Osteoblast (primary cell): ENCODE measurements at regions not wholly inside any gene's neighbourhood (a gene's known extent, or its start where the extent isn't known, plus 50 kb on each side); places are given as distances from the start of the nearest gene placed in this dataset.

Source experiments
- DNase-seq: peaks from one replicate; pipeline ENCODE4 v3.0.0; 2011; ENCODE audit warnings: low spot score, mixed read lengths; ENCODE audit not compliant: insufficient read length; ENCODE audit errors: missing footprints
- H2AFZ ChIP-seq: 2 replicates; pipeline ENCODE4 v1.6.0; 2011; ENCODE audit warnings: mild to moderate bottlenecking, low read length
- H3K27ac ChIP-seq: 2 replicates; pipeline ENCODE4 v1.5.1; 2011; ENCODE audit warnings: mild to moderate bottlenecking, low read depth, low read length, moderate library complexity
- H3K27me3 ChIP-seq: 2 replicates; pipeline ENCODE4 v1.6.0; 2012; ENCODE audit warnings: mild to moderate bottlenecking, control low read depth, inconsistent platforms, low read length, moderate library complexity; ENCODE audit not compliant: insufficient read depth
- H3K36me3 ChIP-seq: 2 replicates; pipeline ENCODE4 v1.5.1; 2011; ENCODE audit warnings: mild to moderate bottlenecking, low read length, control low read depth, moderate library complexity; ENCODE audit not compliant: insufficient read depth
- H3K4me1 ChIP-seq: 2 replicates; pipeline ENCODE4 v1.5.1; 2011; ENCODE audit warnings: mild to moderate bottlenecking, low read length, control low read depth, moderate library complexity; ENCODE audit not compliant: insufficient read depth
- H3K4me2 ChIP-seq: 2 replicates; pipeline ENCODE4 v1.6.0; 2011; ENCODE audit warnings: mild to moderate bottlenecking, low read length; ENCODE audit not compliant: insufficient read depth
- H3K4me3 ChIP-seq: fragments of 200-600 bp; sonication (generic); 3 replicates; pipeline ENCODE4 v1.5.1; 2012; ENCODE audit warnings: mild to moderate bottlenecking, low read length, inconsistent platforms; ENCODE audit not compliant: insufficient read depth
- H3K79me2 ChIP-seq: 2 replicates; pipeline ENCODE4 v1.6.0; 2012; ENCODE audit warnings: mild to moderate bottlenecking, low read length, control low read depth, inconsistent platforms; ENCODE audit not compliant: insufficient read depth
- H3K9me3 ChIP-seq: 2 replicates; pipeline ENCODE4 v1.5.1; 2011; ENCODE audit warnings: low read depth, low read length, control low read depth
- H4K20me1 ChIP-seq: 2 replicates; pipeline ENCODE4 v1.6.0; 2012; ENCODE audit warnings: mild to moderate bottlenecking, low read length, control low read depth; ENCODE audit not compliant: insufficient read depth
- TF ChIP-seq, protein P1 (sequence below): IDR thresholded peaks from 2 replicates; pipeline ENCODE4 v1.5.1; 2011; ENCODE audit warnings: mild to moderate bottlenecking, low read depth, low read length, moderate library complexity; ENCODE audit errors: extremely low read depth

DNA sequence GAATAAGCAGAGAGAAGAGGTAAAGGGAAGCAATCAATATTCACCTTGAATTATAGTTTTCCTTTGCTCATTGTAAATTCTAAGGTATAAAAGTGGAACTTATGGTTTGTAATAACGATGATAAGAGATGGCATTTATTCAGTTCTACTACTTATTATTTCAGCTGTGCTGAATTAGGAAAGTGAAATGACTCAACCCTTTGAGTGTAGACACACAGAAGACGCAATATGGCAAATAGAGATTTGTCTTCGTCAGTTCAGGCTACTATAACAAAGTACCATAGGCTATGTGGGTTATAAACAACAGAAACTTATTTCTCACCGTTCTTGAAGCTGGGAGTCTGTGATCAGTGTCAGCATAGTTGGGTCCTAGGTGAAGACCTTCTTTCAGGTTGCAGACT lies 713.0 kb upstream of the PCDH9 start:
- DNase-seq: no peak
- Histone ChIP-seq H3K36me3 (no peaks in the 10 kb centered on the region), H4K20me1 (no peaks in the 10 kb centered on the region), H3K9me3 (no peaks in the 10 kb centered on the region), H3K4me1 (no peaks in the 10 kb centered on the region), H3K27ac (no peak overlapping the region), H2AFZ (no peak overlapping the region), H3K4me3 (no peak overlapping the region), H3K4me2 (no peak overlapping the region), H3K79me2 (no peaks in the 10 kb centered on the region), H3K27me3 (no peaks in the 10 kb centered on the region)
- TF ChIP-seq, protein P1, sequence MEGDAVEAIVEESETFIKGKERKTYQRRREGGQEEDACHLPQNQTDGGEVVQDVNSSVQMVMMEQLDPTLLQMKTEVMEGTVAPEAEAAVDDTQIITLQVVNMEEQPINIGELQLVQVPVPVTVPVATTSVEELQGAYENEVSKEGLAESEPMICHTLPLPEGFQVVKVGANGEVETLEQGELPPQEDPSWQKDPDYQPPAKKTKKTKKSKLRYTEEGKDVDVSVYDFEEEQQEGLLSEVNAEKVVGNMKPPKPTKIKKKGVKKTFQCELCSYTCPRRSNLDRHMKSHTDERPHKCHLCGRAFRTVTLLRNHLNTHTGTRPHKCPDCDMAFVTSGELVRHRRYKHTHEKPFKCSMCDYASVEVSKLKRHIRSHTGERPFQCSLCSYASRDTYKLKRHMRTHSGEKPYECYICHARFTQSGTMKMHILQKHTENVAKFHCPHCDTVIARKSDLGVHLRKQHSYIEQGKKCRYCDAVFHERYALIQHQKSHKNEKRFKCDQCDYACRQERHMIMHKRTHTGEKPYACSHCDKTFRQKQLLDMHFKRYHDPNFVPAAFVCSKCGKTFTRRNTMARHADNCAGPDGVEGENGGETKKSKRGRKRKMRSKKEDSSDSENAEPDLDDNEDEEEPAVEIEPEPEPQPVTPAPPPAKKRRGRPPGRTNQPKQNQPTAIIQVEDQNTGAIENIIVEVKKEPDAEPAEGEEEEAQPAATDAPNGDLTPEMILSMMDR: no peak

GRCh38 chr13:67935626-67936025 lies 705.5 kb upstream of the PCDH9 start:
- no peak overlapping the region for H3K4me3 ChIP-seq
- no peaks in the 10 kb centered on the region for H3K79me2 ChIP-seq
- H2AFZ ChIP-seq: no peak overlapping the region
- no peak for DNase-seq
- TF ChIP-seq, protein P1: no peak
- no peaks in the 10 kb centered on the region for H3K4me1 ChIP-seq
- H3K27me3 ChIP-seq: no peaks in the 10 kb centered on the region
- no peaks in the 10 kb centered on the region for H3K36me3 ChIP-seq
- no peak overlapping the region for H3K27ac ChIP-seq
- no peaks in the 10 kb centered on the region for H3K9me3 ChIP-seq
- no peak overlapping the region for H3K4me2 ChIP-seq
- H4K20me1 ChIP-seq: no peaks in the 10 kb centered on the region

DNA sequence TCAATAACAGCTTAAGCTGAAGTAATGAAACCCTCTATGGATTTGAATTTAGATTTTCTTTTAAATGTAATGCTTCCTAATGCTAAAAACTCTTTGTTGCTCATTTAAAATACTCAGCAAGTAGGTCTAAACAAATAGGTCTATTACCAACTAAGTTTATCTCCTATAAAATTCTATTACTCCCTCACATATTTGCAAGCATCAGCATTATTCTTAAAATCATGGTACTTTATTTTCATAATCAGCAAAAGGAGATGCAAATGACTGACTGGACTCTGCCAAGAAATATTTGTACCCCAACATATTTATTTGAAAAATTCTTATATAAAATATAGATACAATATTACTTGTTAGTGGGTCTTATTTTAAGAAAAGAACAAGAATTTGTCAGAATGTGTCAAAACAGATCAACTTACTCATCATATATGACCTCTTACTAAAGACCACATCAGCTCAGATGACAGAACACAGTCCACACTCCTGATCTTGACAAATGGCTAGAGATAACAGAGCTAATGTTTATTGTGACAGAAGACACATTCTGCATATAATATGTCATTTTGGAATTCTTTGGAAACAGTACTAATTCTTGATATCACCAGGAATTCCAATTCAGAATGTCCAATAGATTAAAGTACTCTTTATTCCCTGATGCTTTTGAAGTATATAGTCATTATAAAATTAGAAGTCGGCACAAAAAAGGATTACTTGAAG lies 704.6 kb upstream of the PCDH9 start:
- TF ChIP-seq, protein P1: no peak
- no peak for DNase-seq
- H4K20me1 ChIP-seq: no peaks in the 10 kb centered on the region
- H3K4me2 ChIP-seq: no peak overlapping the region
- no peak overlapping the region for H2AFZ ChIP-seq
- no peaks in the 10 kb centered on the region for H3K36me3 ChIP-seq
- no peaks in the 10 kb centered on the region for H3K27me3 ChIP-seq
- H3K4me1 ChIP-seq: no peaks in the 10 kb centered on the region
- H3K4me3 ChIP-seq: no peak overlapping the region
- no peak overlapping the region for H3K27ac ChIP-seq
- no peaks in the 10 kb centered on the region for H3K9me3 ChIP-seq
- H3K79me2 ChIP-seq: no peaks in the 10 kb centered on the region

DNA sequence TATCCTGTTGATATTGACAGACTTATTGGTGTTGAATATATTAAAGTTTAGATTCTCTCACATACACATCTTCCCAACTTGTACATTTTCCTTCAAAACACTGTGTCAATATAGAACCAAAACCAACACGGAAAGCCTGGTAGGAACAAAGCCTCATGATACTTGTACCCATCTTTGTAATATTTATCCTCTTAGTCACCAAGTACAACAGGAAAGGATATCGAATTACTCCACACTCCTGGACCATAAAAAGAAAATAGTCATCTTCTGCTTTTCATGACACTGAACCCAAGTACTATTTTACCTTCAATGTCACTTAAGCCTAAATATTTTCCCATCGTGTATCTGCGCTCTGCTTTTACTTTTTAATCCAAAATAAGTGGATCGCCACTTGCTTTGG lies 702.9 kb upstream of the PCDH9 start:
- DNase-seq: no peak
- Histone ChIP-seq H3K79me2 (no peaks in the 10 kb centered on the region), H3K9me3 (no peaks in the 10 kb centered on the region), H2AFZ (no peak overlapping the region), H3K4me2 (no peak overlapping the region), H3K27ac (no peak overlapping the region), H3K4me1 (no peaks in the 10 kb centered on the region), H3K4me3 (no peak overlapping the region), H4K20me1 (no peaks in the 10 kb centered on the region), H3K27me3 (no peaks in the 10 kb centered on the region), H3K36me3 (no peaks in the 10 kb centered on the region)
- TF ChIP-seq, protein P1: no peak
